HG03460 (cell line): ENCODE measurements at regions not wholly inside any gene's neighbourhood (a gene's known extent, or its start where the extent isn't known, plus 50 kb on each side); places are given as distances from the start of the nearest gene placed in this dataset.
"Not testable (repeated sequence)": the region's sequence is repeated elsewhere in the genome, so short reads cannot be mapped to it uniquely, and the experiment has no call there.

ENCODE experiments used
- ATAC-seq: cut with Tn5 transposase; IDR thresholded peaks from one replicate; pipeline ENCODE4 v1.9.1; 2021; ENCODE audit not compliant: unreplicated experiment

DNA sequence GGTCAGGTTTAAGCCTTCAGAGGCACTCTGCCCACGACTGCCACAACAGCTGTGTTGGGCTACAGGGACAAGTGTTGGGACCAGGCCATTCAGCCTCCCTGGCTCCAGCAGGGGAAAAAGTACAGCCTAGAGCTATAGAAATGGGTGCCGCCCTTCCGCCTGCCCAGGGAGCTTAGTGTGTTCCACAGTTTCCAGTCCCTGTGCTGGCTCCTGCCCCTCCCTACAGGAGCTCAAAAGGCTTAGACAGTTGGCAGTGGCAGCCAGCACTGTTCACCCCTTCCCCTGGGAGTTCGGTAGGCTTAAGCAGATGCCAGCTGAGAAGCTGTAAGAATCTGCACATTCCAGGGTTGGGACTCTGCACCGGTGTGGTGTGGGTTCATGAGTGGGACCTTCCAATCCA lies 408.2 kb upstream of the INTU start:
- ATAC-seq, result no peak

DNA sequence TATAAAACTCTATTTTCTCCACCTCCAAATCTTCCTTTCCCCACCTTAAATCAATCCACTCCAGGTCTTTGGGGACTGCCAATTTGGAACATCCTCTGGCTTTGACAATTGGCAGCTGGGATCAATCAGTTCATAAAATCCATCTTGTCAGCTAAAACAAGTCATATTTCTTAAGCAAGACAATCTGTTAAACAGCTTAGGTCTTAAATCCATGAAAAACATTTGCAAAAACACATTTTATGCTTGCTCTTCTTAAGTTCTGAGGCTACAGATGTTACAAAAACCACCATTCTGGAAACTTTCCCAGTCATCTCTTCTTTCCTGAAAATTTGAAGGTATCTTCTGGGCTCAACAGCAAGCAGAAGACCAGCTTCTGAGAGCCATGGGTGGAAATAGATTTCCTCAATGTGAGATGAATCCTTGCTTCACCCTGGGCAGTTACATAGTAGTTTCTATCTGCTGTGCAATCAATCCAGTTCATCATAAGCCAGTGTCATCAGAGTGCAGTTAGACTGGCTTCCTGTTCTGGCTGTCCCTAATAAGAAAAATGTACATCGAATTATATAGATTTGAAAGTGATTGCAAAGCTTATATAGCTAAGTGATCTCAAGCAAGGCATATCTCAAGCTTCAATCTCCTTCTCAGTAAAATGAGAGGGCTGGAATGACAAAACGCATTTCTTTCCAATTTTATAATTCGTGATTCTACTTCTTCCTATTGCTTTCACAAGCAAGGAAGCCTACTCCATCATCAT lies 402.7 kb upstream of the INTU start:
- no peak for ATAC-seq

DNA sequence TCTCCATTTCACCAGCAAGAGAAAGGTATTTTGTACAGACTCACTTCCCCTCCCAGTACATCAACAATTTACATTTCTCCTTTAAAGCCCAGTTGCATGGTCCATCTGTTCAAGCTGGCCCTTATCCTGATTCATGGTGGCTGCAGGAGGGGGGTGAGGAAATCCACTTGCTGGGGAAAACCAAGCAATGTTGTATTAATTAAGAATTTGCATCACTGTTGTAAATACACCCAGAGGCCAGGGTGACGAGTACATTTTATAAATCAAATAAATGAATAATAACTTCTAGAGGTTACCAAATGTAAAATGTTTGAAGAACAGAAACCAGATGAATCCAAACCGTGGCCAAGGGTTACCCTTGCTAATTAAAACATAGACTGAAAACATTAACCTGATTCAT lies 395.9 kb upstream of the INTU start:
- no peak for ATAC-seq

DNA sequence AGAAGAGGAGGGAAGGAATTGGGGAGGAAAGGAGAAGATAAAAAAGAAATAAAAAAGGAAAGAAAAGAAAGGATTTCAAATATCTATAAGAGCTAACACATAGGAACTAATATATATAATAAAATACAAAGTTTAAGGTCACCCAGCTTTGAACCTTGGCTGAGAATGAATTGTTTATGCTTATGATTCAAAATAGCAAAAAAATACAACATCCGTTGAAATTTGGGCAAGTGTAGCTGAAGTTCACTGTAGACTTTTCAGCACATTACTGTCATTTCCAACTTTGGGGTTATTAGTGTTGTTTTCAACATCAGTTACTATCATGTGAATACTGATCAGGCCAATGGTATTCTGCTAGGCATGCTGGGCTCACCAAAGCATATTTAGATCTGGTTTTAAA lies 395.2 kb upstream of the INTU start:
- no peak for ATAC-seq

DNA sequence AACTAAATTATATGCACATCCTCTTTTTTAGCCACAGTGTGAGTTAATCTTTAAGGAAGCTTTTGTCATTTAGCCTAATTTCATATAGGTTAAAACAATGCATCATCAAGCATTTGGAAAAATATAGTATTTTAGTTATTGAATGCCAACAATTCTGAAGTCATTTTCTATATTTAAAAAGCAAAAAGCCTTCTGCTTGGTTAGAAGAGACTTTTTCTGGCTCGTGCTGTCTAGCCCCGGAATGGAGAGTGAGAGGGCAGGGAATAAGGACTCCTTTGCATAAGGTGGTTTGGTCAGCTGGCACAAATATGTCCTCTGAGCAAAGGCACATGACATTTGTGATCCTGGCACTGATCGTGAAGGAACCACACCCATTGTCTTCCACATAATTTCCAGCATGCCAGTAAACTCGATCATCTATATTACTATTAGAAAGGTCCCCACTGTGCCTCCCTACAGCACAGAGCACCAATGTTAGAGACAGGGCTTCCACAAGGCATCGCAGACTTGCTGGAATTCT lies 393.7 kb upstream of the INTU start:
- no peak for ATAC-seq

DNA sequence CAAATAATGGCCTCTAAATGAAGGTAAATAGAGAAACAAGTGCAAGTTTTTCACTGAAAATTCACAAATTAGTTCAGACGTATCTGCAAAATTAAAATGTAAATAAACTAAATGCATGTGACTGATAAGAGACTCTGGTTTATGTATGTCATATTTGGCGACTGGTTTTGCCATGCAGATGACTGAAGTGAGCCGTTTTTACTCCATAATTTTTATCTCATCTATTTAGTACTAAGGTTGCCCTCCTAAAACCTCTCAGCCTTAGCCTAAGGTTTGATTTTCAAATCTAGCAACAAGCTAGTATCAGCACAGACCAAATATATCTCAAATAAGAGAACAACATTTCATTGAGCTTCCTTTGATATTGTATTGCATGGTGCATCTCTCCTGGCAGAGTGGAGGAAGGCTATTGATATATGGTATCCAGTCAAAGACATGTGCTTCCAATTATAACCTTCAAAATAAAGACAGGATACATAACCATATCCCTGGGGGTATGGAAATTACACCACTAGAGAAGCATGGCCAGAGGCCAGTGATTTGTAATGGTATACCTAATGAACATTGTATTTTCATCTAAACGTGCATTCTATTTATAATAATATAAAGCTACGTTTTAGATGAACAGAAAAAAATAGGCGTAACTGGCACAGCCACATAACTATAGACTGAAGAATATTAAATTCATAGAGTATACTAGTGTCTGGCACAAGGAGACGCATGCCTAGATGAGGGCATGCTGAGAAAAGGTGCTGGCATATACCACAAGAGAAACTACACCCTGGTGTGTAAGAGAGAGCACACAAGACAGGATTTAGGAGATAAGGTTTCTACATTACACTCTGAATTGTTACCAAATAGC lies 392.6 kb upstream of the INTU start:
- ATAC-seq, result no peak

DNA sequence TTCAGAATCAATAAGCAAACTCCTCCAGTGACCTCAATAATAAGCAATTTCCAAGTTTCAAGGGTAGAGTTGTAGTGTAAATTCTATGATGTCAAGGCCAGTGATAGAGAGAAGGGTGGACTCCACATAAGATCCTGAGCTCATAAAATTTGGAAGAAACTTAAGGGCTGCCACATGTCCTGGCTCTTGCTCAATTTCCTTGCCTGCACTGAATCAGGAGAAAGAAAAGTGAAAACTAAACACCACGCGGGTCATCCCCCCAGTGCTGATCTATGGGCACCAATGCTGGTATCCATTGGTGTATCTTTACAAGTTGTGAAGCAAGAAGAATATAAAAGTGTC lies 392.0 kb upstream of the INTU start:
- ATAC-seq, result no peak

DNA sequence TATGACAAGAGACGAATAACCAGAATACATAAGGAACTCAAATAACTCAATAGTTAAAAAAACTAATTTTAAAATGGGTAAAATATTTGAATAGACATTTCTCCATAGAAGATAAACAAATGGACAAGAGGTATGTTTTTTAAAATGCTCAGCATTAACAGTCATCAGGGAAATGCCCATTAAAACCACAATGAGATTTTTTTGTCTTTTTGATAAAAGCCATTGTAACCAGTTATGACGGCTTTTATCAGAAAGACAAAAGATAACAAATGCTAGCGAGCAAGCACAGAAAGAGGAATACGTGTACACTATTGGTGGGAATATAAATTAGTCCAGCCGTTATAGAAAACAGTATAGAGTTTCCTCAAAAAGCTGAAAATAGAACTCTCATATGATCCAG lies 388.2 kb upstream of the INTU start:
- no peak for ATAC-seq

DNA sequence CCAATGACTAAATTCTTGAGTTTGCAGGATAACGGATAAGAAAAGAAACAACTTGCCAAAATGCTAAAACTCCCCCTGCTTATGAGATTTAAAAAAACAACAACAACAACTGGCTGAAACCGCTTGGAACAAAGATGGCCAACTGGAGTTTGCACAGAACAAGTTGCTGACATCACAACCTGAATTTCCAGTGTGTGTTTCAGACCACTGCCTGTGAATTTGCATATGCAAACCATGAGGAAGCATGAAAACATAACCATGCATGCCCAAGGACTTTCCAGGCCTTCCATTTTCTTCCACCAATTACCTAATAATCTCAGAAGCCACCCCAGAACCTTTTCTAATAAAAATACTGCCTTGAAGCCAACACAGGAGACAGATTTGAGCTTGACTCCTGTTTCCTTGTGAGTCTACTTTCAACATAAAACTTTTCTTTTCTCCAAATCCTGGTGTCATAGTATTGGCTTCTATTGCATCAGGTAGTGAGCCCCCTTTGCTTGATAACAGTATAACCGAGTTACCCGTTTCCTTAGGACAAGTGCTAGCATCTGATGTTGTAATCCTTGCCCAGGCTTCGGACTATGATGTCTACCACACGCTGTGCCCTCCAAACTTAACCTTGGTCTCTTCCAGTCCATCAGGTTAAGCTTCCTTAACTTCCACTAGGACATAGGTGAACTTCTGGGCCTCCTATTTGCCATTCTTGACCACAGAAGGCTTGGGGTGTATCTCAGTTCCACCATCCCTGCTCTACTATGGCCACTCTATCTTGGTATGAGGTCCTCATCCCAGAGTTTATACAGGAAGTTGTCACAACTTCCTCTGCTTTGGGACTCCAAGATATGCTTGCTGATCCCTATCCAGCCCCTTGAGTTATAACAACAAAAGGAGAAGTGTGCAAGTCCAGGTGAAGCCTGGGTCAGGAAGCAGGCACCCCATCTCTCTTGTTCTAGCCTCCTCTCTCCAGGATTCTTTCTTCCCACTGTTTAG lies 385.5 kb upstream of the INTU start:
- no peak for ATAC-seq

DNA sequence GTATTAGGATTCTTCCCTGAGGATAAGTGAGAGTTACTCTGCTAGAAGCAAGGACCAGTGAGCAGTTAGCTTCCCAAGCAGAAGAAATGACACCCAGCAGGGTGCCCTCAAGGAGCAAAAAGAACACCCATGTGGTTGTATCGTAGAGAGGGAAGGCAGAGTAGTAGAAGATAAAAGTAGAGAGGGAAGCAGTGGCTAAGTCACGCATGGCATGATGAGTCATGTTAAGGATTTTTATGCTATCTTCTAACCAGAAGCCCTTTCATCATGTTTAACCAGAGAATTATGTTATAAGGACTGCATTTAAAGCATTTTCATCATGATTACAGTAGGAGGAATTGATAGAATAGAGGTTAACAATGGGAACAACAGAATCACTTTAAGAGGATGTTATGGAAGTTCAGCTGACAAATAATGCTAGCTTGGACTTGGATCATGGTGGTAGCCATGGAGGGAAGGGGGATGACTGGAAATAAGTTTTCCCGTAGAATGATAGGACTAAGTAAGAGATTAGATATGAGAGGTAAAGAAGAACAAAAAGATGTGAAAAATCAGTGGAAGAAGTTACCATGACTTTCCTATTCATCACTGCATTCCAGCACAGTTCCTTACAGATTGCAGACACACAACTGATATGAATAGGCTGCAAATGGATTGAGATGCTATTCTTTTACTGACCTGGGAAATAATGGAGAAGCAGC lies 383.5 kb upstream of the INTU start:
- ATAC-seq, result no peak

DNA sequence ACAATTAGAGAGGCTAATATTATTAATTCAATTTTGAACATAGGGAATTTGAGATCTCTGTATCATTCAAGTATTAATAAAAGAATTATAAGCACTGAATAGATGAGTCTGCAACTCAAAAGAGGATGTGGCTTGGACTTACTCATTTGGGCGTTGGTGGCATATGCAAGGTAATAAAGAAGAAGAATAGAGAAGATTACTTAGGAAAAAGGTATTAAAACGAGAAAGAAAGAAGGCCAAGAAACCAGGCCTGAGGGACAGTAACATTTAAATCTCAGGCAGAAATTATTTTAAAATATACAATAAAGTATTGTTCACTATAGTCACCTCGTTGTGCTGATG lies 383.0 kb upstream of the INTU start:
- ATAC-seq, result no peak

DNA sequence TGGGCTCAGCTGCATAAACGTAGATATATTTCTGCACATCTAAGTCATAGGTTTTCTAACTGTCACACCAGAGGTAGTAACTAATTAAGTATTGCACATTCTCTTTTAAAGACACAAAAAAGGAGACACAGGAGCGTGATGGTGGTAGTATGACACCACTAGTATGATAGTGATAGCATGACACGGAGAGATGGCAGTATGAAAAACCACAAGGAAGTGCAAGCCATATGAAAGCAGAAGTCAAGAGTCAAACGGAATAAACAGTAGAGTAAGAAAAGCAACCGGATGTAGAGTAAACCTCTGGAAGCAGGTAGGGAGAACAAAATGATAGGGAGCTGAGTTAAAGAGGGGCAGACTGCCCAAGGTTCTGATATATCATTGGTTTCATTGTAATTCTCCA lies 382.2 kb upstream of the INTU start:
- no peak for ATAC-seq

DNA sequence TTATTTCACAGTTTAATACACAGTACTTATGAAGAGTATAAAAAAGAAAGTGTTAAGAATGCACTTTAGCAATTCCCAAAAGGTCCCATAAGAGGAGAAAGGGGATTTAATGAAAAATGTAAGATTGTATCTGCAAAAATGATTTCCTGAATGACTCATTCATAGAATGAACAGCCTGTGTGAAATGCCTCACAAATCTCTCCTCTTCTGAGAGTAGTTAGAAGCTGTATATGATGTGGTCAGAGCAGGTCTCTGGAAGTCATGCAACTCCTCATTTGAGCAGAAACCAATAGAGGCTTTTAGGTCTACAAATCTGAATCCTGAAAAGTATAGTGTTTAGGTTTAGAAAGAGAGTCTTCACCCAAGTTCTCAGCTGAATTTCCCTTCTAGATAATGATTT lies 381.3 kb upstream of the INTU start:
- ATAC-seq, result no peak

DNA sequence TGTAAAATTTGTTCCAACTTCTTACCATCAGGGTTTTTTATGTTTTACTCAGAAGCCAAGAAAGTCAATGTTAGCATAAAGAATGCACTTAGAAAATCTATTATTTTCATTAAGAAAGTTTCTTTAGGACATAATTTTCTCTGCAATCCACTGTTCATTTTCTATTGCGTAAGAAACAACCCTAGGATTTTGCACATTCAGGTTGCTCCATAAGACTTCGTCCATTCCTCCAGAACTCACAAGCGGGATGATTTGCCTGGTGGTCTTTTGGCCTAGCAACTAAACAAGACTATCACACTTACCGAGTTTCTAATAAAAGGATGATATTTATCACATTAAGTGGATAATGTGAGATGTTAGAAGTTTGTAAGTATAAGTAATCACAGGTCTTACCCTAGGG lies 376.3 kb upstream of the INTU start:
- ATAC-seq, result no peak

DNA sequence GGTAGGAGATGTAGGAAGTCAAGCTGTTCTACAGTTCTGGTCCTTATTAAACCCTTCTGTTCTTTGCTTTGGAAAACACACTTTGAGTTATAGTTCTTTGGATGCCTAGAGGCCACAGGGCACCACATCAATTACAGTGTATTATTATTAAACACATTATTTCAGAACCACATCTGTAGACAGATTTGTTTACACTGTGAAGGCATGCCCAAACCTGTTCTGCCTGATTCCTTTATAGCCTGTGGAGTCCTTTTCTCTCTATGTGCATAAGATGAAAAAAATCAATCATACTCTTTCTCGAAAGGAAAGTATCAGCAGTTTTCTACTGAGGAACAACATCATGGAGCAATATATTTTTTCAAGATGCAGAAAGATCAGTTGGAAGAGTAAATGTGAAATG lies 371.3 kb upstream of the INTU start:
- no peak for ATAC-seq

DNA sequence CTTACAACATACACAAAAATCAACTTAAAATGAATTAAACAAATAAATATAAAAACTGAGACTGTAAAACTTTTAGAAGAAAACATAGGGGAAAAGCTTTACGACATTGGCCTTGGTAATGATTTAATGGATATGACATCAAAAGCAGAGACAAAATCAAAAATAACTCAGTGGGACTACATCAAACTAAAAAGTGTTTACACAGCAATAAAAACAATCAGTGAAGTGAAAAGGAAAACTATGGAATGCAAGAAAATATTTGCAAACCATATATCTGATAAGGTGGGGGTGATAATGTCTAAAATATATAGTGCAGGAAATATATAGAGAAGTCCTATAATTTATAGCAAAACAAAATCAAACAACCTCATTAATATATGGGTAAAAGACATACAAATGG lies 364.4 kb upstream of the INTU start:
- no peak for ATAC-seq

DNA sequence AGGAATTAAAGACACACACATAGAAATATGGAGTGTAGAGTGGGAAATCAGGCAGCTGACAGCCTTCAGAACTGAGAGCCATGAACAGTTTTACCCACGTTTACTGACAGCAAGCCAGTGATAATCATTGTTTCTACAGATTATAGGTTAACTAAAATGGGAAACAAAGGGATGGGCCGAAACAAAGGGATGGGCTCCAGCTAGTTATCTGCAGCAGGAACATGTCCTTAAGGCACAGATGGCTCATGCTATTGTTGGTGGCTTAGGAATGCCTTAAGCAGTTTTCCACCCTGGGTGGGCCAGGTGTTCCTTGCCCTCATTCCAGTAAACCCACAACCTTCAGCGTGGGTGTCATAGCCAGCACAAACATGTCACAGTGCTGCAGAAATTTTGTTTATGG lies 355.7 kb upstream of the INTU start:
- not testable (repeated sequence) for ATAC-seq

DNA sequence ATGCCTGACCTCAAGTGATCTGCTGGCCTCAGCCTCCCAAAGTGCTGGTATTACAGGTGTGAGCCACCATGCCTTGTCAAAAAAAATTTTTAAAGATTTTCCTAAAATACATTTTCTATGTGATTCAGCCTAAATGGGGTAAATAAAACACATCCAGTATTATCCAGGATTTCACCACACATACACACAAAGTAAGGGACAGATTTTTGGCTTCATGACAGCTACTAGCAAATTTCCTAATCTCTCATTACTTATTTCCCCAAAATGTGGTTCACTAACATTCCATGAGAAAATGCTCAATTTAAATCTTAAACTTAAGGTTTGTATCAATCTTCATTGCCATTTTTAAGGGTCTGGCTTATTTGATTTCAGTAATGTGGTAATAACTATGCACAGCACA lies 348.5 kb upstream of the INTU start:
- ATAC-seq, result no peak

DNA sequence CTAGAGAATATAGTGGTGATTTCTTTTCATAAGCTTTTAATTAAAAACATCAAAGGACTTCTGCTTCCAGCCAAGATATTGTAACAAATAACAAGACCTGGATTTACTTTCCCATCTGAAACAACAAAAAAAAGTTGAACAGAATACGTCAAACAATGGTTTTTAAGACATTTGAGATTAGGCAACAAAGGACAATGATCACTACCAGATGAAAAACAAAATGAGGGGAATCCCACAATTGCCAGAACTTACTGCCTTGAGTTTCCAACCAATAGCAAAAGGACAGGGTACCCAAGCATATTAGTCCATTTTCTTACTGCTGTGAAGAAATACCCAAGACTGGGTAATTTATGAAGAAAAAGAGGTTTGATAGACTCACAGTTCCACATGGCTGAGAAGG lies 341.4 kb upstream of the INTU start:
- no peak for ATAC-seq

DNA sequence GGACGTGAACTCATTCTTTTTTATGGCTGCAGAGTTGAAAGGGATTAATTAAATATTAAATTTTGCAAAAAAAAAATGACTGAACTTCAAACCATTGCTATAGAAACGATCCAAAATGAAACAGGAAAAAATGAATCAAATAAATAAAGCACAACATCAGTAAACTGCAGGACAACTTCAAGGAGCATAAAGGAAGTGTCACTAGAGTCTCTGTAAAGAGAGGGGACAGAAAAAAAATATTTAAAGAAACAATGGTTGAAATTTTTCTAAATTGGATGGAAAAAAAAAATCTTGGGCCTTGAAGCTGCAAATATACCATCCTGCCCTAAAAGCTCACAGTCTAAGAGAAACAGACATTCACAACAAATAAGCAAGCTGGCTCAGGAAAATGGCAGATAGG lies 339.3 kb upstream of the INTU start:
- ATAC-seq, result no peak

DNA sequence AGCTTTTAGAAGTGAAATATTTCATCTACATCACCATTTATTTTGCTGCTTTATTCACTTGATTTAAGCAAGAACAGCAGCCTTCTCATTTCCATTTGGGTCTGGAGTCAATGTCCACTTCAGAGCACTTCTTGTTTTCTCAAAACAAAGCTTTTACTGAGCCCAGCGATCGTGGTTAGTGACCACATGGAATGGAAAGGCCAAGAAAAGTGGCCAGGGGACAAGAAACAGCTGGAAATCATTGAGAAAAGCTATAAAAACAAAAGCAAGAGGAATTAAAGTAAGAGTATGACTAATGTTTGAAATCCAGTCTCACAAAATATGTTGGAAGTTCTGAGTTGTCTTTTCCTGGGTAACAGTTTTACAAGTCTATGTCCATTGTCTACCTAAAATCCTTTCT lies 328.4 kb upstream of the INTU start:
- ATAC-seq, result no peak
